GM13977 (cell line): ENCODE measurements at regions not wholly inside any gene's neighbourhood (a gene's known extent, or its start where the extent isn't known, plus 50 kb on each side); places are given as distances from the start of the nearest gene placed in this dataset.

Experiments used
- DNase-seq: peaks from one replicate; pipeline ENCODE4 v3.0.0; 2012; ENCODE audit warnings: low spot score
- CTCF ChIP-seq: IDR thresholded peaks from 2 replicates; pipeline ENCODE4 v1.5.1; 2012; ENCODE audit warnings: mild to moderate bottlenecking, control low read depth; ENCODE audit not compliant: insufficient read depth; ENCODE audit errors: extremely low read depth, missing control alignments
- in situ Hi-C: fragments of 300-500 bp; cut with MboI; formaldehyde crosslinking; loops from one replicate; pipeline ENCODE4 v1.12.0; 2022; ENCODE audit warnings: low sequenced_read_pairs, low pct_unique_long_range_greater_than_20kb, mixed read lengths, inconsistent platforms; ENCODE audit not compliant: unreplicated experiment

GRCh38 chr10:78770167-78771090 is 298.3 kb upstream of the ZMIZ1 start:
- in situ Hi-C loops, result no loop called here
- TF ChIP-seq CTCF, result no peak
- no peak for DNase-seq

GRCh38 chr10:78771260-78771659 is 297.5 kb upstream of the ZMIZ1 start:
- no peak for DNase-seq
- in situ Hi-C loops, result no loop called here
- TF ChIP-seq CTCF, result no peak

GRCh38 chr10:78771808-78772455 is 296.8 kb upstream of the ZMIZ1 start:
- in situ Hi-C loops, result no loop called here
- DNase-seq, result no peak
- no peak for TF ChIP-seq CTCF

- DNase-seq, result no peak
- TF ChIP-seq CTCF, result no peak
- in situ Hi-C loops, result no loop called here
These were observed 296.3 kb upstream of the ZMIZ1 start for GRCh38 chr10:78772486-78772885.

GRCh38 chr10:78772986-78773530 is 295.7 kb upstream of the ZMIZ1 start:
- TF ChIP-seq CTCF, result no peak
- in situ Hi-C loops, result no loop called here
- DNase-seq, result no peak

- DNase-seq, result no peak
- TF ChIP-seq CTCF, result no peak
- in situ Hi-C loops, result no loop called here
These were observed 294.2 kb upstream of the ZMIZ1 start for GRCh38 chr10:78774614-78774998.
